ENCODE measurements at regions not wholly inside any gene's neighbourhood (a gene's known extent, or its start where the extent isn't known, plus 50 kb on each side); places are given as distances from the start of the nearest gene placed in this dataset.

GRCh38 chr10:60679388-60679990 is 98.8 kb upstream of the CDK1 start:
- H3K27me3 ChIP-seq (ENCODE audit: control insufficient read depth, insufficient read depth, low read length), result no peaks in the 10 kb centered on the region
- H3K36me3 ChIP-seq (ENCODE audit: control insufficient read depth, insufficient read depth, low read length), result no peaks in the 10 kb centered on the region
- DNase-seq (ENCODE audit: low read depth), result no peak
- no peak for TF ChIP-seq CTCF (IDR thresholded peaks at IDR 0.05; ENCODE audit: insufficient read depth, low read length, poor library complexity, severe bottlenecking)
- no peak overlapping the region for H3K4me3 ChIP-seq (ENCODE audit: low read depth, low read length)

GRCh38 chr10:60678978-60679377 is 99.3 kb upstream of the CDK1 start:
- no peaks in the 10 kb centered on the region for H3K36me3 ChIP-seq (ENCODE audit: control insufficient read depth, insufficient read depth, low read length)
- no peak for TF ChIP-seq CTCF (IDR thresholded peaks at IDR 0.05; ENCODE audit: insufficient read depth, low read length, poor library complexity, severe bottlenecking)
- DNase-seq (ENCODE audit: low read depth), result no peak
- no peaks in the 10 kb centered on the region for H3K27me3 ChIP-seq (ENCODE audit: control insufficient read depth, insufficient read depth, low read length)
- H3K4me3 ChIP-seq (ENCODE audit: low read depth, low read length), result no peak overlapping the region

- Histone ChIP-seq H3K36me3 (ENCODE audit: control insufficient read depth, insufficient read depth, low read length) (no peaks in the 10 kb centered on the region), H3K4me3 (ENCODE audit: low read depth, low read length) (no peak overlapping the region), H3K27me3 (ENCODE audit: control insufficient read depth, insufficient read depth, low read length) (no peaks in the 10 kb centered on the region)
- no peak for TF ChIP-seq CTCF (IDR thresholded peaks at IDR 0.05; ENCODE audit: insufficient read depth, low read length, poor library complexity, severe bottlenecking)
- DNase-seq (ENCODE audit: low read depth), result no peak
Observed at GRCh38 chr10:60677531-60678129, 100.6 kb upstream of the CDK1 start.

GRCh38 chr10:60675236-60675635 is 103.0 kb upstream of the CDK1 start:
- Histone ChIP-seq H3K27me3 (ENCODE audit: control insufficient read depth, insufficient read depth, low read length) (no peaks in the 10 kb centered on the region), H3K36me3 (ENCODE audit: control insufficient read depth, insufficient read depth, low read length) (no peaks in the 10 kb centered on the region), H3K4me3 (ENCODE audit: low read depth, low read length) (no peak overlapping the region)
- no peak for DNase-seq (ENCODE audit: low read depth)
- no peak for TF ChIP-seq CTCF (IDR thresholded peaks at IDR 0.05; ENCODE audit: insufficient read depth, low read length, poor library complexity, severe bottlenecking)

- no peaks in the 10 kb centered on the region for H3K36me3 ChIP-seq (ENCODE audit: control insufficient read depth, insufficient read depth, low read length)
- TF ChIP-seq CTCF (IDR thresholded peaks at IDR 0.05; ENCODE audit: insufficient read depth, low read length, poor library complexity, severe bottlenecking), result no peak
- H3K27me3 ChIP-seq (ENCODE audit: control insufficient read depth, insufficient read depth, low read length), result no peaks in the 10 kb centered on the region
- no peak overlapping the region for H3K4me3 ChIP-seq (ENCODE audit: low read depth, low read length)
- no peak for DNase-seq (ENCODE audit: low read depth)
Observed at GRCh38 chr10:60669501-60669900, 108.8 kb upstream of the CDK1 start.

GRCh38 chr10:60666221-60666620 is 112.1 kb upstream of the CDK1 start:
- Histone ChIP-seq H3K4me3 (ENCODE audit: low read depth, low read length) (no peak overlapping the region), H3K27me3 (ENCODE audit: control insufficient read depth, insufficient read depth, low read length) (no peaks in the 10 kb centered on the region), H3K36me3 (ENCODE audit: control insufficient read depth, insufficient read depth, low read length) (no peaks in the 10 kb centered on the region)
- DNase-seq (ENCODE audit: low read depth), result no peak
- TF ChIP-seq CTCF (IDR thresholded peaks at IDR 0.05; ENCODE audit: insufficient read depth, low read length, poor library complexity, severe bottlenecking), result no peak

All from kidney epithelial cell (primary cell).